HG03565 (cell line): ENCODE measurements at regions not wholly inside any gene's neighbourhood (a gene's known extent, or its start where the extent isn't known, plus 50 kb on each side); places are given as distances from the start of the nearest gene placed in this dataset.

Experiments
- ATAC-seq: cut with Tn5 transposase; IDR thresholded peaks from one replicate; pipeline ENCODE4 v1.9.1; 2021; ENCODE audit warnings: mild to moderate bottlenecking, moderate library complexity; ENCODE audit not compliant: unreplicated experiment

DNA sequence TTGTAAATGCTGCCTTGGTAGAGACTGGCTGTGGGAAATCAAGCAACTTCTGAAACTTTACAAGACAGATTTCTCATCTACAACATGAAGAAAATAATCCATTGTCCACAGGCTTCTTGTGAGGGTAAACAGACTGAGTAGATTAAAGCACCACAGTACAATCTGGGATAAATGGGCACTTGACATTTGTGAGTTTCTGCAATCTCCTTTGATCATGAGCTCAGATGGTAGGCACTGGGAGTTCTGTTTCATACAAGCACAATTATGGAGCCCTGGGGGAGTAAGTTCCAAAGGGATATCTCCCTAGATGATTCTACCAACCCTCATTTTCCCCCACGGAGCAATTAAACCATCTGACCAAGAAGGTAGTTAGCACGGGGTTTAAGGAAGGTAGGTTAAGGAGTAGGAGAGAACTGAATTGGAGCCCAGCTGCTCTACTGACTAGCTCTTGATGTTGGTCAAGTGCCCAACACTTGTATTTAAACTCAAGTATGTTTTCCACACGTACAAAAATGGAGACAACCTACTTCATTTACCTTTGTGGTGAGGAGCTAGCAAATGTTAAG, 479.5 kb upstream of the TNC start:
- no peak for ATAC-seq

DNA sequence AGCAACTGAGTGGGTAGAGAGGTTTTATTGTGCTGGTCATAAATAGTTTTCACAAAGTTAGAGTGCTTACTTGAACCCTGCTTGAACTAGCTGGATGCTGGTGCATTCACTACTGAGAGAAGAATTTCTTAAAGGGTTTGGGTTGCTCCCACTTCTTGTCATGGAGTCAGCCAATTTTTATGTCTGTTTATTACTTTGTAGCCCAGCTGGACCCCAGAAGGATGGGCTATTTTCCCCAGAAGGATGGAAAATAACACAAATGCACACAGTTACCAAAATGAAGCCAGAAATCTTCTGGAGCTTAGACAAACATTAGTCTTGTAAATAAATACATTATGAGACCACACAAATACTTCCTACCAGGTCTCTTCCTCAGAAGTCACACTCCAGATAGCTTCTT, 480.8 kb upstream of the TNC start:
- ATAC-seq: no peak

DNA sequence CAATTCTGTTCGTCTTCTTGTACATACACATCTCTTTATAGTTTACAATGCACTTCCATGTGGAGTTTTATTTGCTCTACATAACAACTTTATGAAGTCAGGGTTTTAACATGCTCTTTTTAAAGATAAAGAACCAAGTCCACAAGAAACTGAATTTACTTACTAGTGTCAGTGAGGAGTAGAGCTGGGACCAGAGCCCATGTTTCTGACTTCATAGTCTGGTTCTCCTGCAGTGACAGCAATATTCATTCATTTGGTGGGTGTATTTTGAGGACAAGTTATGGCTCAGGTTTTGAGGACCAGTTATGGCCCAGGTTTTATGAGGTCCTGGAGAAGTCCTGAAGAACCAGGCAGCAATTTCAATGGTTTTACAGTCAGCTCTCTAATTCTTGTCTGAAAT, 481.9 kb upstream of the TNC start:
- ATAC-seq: no peak

DNA sequence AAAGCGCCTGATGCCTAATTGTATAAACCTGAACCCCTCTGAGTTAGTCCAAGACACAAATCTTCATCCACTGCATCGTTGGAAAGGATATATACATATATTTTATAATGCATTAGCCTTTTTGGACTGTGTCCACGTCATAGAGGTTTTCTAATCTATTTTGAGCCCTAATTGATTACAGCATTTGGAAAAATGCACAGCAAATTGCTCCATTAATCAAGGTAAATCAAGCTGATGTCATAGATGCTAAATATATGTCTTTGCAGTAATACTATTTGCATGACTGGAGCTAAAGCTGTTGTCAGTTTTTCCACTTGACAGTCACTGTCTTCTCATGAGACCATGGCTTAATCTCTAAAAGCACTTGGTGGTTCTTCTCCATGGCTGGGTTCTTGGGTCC, 483.5 kb upstream of the TNC start:
- ATAC-seq: no peak

DNA sequence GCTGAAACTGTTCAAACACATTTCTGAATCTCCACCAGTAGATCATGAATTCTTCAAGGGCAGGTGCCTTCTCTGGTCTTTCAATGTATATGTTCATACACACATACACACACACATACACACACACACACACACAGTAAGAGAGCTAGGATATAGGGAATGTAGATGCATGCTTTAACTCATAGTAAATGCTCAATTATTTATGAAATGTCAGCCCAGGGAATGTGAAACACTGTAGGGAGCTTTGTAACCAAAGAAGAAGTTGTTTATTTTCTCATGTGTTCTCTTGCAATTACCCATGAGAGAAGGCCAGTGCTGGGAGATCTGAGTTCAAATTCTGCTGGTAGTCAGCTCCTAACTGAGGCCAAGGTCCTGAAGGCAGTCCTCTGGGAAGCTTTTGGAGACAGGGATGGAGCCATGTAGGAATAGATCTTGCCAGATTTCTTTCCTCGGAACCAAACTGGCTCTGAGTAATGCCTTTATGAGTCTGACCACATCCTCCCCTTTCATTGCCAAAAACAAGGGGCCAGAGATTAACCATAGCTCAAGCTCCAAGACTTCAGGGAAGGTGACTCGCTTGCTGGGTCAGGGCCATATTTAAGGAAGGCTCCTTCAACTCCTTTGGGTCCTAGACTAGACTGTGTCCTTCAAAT, 487.0 kb upstream of the TNC start:
- ATAC-seq: no peak

DNA sequence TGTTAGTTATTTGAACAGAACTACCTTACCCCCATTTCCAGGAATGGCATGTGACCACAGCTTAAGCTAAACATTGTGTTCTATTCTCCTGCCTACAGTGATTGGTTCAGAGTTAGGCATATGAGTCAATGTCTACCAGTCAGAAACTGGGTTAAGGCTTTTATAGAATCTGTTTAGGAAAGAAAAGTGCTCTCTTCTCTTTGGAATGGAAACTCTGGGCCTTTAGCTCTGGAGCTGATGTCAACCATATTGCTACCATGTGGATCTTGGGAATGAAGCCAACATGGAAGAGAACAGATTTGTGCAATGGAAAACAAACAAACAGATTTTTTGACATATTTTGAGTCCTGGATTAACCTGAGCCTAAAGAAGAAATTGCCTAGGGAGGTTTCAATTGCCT, 488.9 kb upstream of the TNC start:
- no peak for ATAC-seq

DNA sequence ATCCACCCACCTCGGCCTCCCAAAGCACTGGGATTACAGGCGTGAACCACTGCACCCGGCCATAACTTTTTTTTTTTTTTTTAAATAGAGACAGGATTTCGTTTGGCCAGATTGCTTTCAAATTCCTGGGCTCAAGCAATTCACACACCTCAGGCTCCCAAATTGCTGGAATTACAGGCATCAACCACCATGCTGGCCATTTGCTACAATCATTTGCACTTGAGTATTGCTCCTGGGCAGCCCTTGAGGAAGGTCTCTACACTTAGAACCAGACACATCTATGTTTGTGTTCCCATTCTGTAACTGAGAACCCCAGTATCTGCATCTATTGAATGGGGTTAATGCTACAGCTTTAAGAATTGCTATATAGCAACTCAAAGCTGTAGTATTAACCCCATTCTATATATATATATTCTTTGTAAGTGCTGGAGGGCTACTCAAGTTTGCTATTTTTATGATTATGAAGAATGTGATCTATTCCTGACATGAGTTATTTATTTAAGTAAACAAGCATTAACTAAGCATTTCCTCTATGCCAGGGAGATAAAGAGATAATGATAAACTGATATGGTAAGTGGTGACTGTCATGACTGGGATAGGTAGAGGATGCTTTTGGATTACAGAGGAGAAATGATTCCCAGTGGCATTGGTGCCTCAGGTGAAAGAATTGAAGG, 496.5 kb upstream of the TNC start:
- ATAC-seq: no peak

DNA sequence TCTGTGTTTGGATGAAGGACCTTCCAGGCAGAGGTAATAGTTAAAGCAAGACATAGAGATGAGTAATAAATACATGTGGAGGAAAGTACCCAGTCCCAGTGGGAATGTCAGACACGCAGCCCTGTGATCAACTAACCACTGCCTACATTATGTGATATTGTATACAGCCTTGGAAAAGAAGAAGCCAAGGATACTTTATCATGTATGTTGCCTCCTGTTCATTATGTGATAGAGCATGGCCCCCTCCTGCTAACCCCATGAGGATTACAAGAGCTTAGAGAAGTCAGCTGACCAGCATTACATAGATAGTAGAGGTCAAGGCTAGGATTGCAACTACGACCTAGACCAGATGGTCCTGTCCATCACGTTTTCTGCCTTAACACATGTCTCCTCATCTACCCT, 497.0 kb upstream of the TNC start:
- no peak for ATAC-seq

DNA sequence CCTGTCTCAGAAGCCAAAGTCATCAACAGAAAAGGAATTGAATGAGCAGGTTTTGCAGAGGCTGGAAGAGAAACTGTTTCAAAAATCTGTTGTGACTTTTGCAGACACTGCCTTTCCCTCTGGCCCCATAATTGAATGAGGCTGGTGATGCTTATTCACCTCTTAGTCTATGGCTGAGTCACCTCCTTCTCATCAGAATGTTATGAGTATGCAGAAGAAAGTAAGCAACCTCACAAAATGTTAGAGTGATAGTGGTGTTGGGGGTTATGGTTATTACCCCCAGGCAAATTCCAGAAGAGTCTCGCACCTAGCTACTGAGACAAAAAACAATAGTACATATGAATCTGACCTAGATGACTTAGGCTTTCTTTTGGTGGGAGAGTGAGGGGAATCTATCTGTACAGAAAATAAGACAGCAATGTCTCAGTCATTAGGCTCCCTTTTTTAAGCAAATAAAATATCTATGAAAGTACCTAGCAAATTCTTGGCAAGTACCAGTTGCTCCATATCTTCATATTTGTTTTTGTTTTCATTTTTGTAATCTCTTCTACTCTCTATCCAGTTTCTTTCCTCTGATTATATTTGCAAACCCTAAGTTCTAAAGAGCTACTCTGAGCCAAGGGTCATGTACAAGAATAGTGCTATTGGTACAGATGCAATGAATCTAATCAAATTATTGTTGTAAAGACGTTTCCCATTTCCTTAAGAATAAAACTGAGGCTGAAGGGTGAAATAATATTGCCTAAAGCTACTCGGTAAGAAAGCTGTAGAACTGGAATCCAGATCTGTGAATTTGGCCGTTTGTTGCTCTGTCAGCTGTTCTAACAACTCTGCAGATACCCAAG, 498.1 kb upstream of the TNC start:
- ATAC-seq: no peak

DNA sequence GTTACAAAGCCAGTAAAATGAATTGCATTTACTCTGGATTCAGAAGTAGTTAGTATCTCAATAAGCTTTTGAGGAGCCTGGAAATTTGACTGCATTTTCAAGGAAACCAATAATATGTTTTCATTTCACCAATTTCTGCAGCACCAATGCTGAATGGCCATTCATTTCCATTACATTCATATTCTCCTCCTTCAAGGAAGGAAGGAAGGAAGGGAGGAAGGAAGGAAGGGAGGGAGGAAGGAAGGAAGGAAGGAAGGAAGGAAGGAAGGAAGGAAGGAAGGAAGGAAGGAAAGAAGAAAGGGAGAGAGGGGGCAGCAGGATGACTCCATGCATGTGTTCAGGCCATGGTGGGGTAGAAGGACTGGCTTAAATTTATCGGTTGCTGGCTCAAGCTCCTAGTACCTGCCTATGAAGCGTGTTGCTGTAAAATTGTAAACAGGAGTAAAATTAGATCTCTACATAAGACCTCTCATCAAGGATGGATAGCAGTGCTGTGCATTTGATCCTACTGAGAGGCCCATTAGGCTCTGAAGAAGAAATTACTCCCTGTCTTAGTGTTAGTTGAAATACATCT, 498.8 kb upstream of the TNC start:
- ATAC-seq: no peak

DNA sequence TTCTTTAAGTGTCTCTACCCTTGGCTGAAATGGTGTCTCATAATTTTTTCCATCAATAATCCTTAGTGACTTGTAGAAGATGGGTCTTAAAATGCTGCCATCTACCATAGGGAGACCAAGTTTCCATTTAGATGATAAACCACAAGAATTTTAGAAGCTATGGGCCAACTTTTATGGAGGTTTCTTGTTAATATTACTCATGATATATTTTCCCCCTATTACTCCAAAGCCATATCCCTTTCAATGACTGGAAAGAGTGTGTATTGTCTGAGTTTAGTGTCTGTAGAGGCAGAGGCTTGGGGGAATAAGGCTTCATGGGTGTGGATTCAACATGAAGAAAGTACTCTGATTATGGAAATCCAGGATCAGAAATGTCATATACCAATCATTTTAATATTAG, 507.3 kb upstream of the TNC start:
- ATAC-seq: no peak

DNA sequence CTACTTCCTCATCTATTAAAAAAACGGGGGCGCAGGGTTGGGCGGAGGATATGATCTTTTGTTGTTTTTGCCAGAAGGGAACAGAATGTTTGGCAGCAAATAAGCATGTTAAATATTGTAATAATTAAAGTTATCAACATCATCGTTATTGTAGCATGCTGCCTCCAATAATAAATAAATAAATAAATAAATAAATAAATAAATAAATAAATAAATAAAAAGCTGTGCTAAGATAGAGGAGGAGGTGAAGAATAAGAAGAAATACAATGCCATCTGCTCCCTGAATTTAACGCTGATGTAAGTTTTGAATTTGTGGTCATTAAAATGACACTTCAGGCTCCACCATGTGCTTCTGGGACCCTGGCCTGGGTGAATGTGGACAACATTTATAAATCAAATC, 508.0 kb upstream of the TNC start:
- ATAC-seq: no peak

DNA sequence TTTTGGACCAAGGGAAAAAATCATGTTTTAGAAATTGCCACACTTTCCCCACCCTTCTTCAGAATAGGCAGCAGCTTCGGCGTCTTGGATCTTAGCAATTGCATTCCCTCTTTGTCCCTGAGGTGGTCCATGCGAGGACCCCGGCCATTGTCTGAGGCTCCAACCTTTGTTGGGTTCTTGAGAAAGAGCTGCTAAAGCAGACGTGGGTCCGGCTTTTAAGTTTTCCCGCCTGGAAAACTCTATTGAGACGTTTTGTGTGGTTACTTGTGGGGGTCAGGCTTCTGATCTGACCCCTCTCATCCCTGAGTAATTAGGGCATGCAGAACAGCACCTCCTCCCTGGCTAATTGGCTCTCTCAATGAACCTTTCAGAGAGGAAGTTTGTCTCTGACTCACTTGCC, 509.6 kb upstream of the TNC start:
- ATAC-seq: no peak

DNA sequence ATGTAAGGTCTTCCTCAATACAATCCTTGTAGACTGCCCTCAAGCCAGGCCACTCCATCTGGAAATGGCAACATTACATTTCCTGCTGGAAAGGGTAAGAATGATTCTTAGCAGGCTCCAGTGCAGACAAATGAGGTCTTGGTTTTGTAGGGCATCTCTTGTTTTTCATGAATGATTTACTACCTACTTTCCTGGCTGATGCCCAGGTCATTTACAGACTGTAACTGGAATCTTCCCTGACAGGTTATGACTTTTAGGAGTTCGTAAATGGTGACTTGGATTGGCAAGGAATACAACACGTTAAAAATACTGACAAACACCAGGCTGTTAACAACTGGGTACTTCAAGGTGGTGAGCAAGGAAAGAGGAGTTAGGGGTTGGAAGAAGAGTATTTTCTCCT, 510.5 kb upstream of the TNC start:
- no peak for ATAC-seq

DNA sequence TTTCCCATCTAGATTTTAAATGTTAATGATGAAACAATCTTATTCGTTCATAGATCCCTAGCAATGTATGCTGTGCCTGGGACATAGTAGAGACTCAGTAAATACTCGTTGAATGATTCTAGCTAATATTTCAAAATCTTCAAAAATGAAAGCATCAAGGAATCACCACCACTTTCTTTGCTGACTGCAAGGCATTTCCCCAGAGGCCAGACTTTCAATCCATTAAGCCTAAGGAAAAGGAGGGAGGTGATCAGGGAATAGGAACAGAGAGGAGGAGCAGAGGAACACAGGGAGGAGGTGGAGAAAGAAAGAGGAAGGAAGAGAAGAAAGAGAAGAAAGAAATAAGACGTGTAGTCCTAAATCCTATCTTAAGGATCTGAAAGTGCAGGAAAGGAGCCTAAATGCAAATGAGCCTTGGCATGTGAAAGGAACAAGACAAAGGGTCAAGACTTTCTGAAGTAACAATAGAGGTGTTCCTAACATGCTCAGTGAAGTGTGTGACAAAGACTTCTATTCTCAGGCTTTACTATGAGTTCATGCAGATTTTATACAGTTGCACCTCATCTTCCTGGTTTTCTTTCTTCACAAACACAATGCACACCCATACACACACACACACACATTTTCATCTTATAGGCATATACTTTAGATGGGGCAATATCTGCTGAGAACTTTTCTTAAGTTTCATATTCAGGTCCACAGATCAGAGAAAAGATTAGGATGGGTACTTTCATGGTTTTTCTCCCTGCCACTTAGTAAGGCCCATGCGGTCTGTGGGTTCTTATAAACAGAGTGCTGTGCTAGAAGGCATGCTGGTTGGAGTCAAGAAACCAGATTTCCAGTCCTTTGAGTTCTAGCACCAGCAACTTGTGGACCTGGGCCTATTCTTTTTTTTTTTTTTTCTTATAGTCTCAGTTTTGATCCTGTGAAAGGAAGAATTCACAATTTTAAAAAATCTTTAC, 512.2 kb upstream of the TNC start:
- ATAC-seq: no peak

DNA sequence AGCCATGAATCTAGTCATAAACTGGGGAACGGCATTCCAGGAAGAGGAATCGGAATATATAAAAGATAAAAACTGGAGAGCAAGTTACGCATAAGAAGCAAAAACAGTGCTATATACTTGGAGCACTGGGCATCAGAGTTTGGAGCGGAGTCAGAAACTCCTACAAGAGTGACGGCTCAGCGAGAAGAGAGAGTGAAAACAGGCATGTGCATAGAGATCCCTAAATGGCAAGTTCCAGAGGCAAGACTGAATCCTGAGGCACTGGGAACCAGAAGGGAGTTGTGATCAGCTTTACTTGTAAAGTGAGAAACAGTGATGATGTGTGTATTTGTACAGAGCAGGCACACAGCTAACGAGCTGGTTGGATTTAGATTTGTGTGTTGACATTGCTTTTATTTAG, 514.4 kb upstream of the TNC start:
- no peak for ATAC-seq

DNA sequence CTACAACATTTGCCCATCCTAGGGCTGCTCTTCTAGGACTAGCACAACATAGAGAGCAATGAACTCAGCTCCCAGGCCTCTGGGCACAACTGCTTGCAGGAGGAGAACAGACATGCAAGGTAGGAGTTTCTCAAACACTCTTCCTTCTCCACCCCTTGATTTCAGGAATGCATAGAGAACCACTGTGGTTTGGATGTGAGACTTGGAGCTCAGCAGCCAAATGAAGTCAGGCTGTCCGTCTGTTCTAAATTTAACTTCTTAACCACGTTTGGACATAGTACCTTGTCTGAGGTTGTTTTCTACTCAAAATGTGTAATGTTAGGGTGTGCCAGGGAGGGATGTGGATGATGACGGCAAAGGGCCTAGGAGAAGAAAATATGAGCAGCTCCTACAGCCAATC, 515.1 kb upstream of the TNC start:
- no peak for ATAC-seq

DNA sequence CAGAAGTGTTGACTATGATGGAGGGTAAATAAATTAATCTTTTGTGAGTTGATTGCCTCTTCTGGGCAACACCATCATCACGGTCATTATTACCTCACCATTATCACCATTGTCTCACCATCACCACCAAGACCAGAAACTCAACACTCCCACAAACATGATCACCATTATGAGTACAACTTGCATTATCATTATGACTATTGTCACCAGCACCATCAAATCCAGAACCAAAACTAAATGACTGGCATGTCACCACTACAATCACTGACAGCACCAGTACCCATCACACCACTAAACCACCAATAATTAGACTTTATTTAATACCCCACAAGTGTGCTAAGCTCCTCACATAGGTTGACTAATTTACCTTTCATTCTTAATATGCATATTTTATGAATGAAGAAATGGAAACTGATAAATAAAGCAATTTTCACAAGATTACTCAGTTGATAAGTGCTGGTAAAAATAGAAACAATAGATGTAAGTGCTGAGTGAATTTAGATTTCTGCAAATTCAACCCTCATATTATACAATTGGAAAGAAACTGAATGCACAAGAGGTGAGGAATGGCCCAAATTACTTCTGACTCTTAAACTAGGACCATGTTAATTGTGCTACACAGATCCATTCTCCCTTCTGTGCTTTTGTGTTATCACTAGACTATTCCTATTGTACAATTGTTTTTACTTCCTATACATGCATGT, 517.8 kb upstream of the PAPPA start:
- peak; percentile 53 for ATAC-seq

DNA sequence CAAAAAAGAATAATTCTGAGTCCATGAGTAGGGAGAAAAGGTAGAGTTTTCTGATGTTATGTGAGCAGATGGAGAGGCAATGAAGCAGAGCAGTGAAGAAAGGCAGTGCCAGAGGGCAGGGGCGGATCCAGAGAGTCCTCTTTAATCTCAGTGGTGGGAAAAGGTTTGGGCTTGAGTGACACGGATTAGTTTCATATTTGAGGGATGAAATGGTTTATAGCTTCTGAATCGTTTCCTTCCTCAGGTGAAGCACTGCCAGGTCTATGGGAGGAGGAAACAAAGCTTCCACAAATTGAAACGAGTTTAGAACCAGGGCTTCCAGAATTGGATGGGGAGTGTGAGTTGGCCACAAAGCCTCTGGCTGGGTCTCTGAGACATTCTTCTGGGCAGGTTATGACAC, 517.0 kb upstream of the PAPPA start:
- ATAC-seq: no peak

DNA sequence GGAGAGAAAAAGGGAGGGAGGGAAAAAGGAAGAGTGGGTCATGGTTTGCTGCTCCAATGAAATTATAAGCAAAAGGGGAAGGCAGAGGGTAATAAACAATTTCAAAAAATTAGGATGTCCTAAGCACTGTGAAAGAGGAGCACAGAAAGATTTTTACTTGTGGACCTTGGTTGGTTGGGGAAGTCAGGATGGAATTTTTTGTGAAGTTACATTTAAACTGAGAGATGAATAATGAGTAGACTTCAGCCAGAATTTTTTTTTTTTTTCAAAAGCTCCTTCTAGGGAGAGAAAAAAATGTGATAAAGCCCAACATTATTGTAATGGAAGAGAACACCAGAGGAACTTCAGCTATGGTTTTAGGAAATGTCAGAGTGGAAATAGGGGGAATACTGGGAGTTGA, 515.9 kb upstream of the PAPPA start:
- ATAC-seq: no peak
